Keratinocyte (primary cell): ENCODE measurements at regions not wholly inside any gene's neighbourhood (a gene's known extent, or its start where the extent isn't known, plus 50 kb on each side); places are given as distances from the start of the nearest gene placed in this dataset.

Experiments
- EZH2 ChIP-seq: IDR thresholded peaks from one replicate; pipeline ENCODE4 v1.6.1; 2012; ENCODE audit warnings: inconsistent platforms, mild to moderate bottlenecking, low read length, moderate library complexity
- TF ChIP-seq, protein P1 (sequence below), 3 experiments: IDR thresholded peaks in 1 of 3; conservative IDR thresholded peaks in 1 of 3; optimal IDR thresholded peaks in 1 of 3; 2 replicates in 2 of 3; 3 replicates in 1 of 3; pipeline versions ENCODE3 to v1.5.1; 2011; ENCODE audit warnings: low read length in 3 of 3, mild to moderate bottlenecking in 3 of 3, moderate library complexity in 2 of 3, control low read depth in 1 of 3, inconsistent platforms in 1 of 3; ENCODE audit not compliant: insufficient read depth in 2 of 3; ENCODE audit errors: extremely low read depth in 1 of 3

DNA sequence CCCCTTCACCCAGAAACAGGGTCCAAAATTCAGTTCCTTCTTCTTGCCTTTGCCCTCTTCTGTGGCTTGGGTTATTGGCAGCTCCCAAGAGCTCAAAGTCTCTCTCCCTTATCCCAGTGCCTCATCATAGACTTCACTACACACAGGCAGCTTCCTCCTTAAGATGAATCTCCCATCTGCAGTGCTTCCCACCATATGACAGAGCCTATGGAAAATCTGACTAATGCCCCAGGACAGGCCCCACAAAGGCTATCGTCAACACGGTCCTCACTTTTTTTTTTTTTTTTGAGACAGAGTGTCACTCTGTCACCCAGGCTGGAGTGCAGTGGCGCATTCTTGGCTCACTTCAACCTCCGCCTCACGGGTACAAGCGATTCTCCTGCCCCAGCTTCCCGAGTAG is 194.1 kb downstream of the MEX3B start:
- TF ChIP-seq, protein P1, sequence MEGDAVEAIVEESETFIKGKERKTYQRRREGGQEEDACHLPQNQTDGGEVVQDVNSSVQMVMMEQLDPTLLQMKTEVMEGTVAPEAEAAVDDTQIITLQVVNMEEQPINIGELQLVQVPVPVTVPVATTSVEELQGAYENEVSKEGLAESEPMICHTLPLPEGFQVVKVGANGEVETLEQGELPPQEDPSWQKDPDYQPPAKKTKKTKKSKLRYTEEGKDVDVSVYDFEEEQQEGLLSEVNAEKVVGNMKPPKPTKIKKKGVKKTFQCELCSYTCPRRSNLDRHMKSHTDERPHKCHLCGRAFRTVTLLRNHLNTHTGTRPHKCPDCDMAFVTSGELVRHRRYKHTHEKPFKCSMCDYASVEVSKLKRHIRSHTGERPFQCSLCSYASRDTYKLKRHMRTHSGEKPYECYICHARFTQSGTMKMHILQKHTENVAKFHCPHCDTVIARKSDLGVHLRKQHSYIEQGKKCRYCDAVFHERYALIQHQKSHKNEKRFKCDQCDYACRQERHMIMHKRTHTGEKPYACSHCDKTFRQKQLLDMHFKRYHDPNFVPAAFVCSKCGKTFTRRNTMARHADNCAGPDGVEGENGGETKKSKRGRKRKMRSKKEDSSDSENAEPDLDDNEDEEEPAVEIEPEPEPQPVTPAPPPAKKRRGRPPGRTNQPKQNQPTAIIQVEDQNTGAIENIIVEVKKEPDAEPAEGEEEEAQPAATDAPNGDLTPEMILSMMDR (optimal IDR thresholded peaks at IDR 0.05 in 1 of 3, IDR thresholded peaks at IDR 0.05 in 1 of 3, conservative IDR thresholded peaks at IDR 0.05 in 1 of 3; ENCODE audit: extremely low read depth in 1 of 3, insufficient read depth in 2 of 3, low read length in 3 of 3), result no peak
- no peak for TF ChIP-seq EZH2
